ENCODE measurements at regions not wholly inside any gene's neighbourhood (a gene's known extent, or its start where the extent isn't known, plus 50 kb on each side); places are given as distances from the start of the nearest gene placed in this dataset.

DNA sequence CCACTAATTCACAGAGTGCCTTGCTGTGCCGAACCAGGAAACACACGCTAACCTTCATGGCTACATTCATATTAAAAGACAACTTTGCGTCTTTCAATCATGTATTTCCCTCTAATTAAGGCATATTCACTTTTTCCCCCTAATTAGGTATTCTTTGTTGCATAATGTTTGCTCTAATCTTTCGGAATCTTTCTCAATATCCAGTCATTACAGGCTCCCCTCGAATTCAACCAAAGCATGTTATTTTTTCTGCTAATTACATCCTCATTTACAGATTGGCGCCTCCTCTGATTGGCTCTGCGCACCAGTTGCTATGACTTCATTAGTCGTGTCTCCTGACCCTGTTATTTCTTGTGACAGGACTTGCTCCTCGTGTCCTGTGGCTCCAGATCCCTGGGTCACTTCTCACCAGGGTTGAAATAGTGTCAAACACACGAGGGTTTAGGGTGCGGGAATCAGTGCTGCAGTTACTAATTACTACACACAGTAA, 226.7 kb upstream of the TSHZ3 start:
- H3K4me1 Mint-ChIP-seq (ENCODE audit: low read depth): no peaks in the 10 kb centered on the region
- H3K4me3 Mint-ChIP-seq: no peak overlapping the region
- TF ChIP-seq, protein P1, sequence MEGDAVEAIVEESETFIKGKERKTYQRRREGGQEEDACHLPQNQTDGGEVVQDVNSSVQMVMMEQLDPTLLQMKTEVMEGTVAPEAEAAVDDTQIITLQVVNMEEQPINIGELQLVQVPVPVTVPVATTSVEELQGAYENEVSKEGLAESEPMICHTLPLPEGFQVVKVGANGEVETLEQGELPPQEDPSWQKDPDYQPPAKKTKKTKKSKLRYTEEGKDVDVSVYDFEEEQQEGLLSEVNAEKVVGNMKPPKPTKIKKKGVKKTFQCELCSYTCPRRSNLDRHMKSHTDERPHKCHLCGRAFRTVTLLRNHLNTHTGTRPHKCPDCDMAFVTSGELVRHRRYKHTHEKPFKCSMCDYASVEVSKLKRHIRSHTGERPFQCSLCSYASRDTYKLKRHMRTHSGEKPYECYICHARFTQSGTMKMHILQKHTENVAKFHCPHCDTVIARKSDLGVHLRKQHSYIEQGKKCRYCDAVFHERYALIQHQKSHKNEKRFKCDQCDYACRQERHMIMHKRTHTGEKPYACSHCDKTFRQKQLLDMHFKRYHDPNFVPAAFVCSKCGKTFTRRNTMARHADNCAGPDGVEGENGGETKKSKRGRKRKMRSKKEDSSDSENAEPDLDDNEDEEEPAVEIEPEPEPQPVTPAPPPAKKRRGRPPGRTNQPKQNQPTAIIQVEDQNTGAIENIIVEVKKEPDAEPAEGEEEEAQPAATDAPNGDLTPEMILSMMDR (IDR thresholded peaks at IDR 0.05): no peak
- H3K27me3 Mint-ChIP-seq (ENCODE audit: insufficient read depth): peaks cover 11% of the 10 kb centered on the region
- no peak for DNase-seq
- no peaks in the 10 kb centered on the region for H3K36me3 Mint-ChIP-seq (ENCODE audit: low read depth)
- H3K27ac Mint-ChIP-seq: no peak overlapping the region
- no peaks in the 10 kb centered on the region for H3K9me3 Mint-ChIP-seq

DNA sequence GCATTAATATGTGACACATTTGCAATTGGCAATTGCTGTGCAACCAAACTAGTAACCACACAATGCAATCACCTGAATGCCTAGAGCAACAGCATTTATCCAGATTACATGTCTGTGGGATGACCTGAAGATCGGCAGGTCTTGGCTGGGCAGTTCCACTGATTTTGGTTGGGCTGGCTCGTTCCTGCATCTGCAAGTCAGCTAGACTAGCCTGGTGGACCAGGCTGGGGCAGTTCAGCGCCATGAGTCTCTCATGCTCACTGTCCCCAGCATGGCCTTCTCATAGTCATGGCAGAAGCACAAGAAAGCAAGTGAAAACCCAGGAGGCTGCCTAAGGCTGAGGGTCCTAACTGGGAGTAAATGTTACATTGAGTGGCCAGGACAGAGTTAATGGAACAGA, 229.1 kb upstream of the TSHZ3 start:
- Mint-ChIP-seq H3K9me3 (peaks cover 4% of the 10 kb centered on the region; the same call in 1 of the 2 replicates), H3K36me3 (ENCODE audit: low read depth) (no peaks in the 10 kb centered on the region), H3K27me3 (ENCODE audit: insufficient read depth) (peaks cover 6% of the 10 kb centered on the region), H3K4me1 (ENCODE audit: low read depth) (no peaks in the 10 kb centered on the region), H3K27ac (no peak overlapping the region), H3K4me3 (no peak overlapping the region)
- TF ChIP-seq, protein P1 (IDR thresholded peaks at IDR 0.05): no peak
- DNase-seq: no peak

DNA sequence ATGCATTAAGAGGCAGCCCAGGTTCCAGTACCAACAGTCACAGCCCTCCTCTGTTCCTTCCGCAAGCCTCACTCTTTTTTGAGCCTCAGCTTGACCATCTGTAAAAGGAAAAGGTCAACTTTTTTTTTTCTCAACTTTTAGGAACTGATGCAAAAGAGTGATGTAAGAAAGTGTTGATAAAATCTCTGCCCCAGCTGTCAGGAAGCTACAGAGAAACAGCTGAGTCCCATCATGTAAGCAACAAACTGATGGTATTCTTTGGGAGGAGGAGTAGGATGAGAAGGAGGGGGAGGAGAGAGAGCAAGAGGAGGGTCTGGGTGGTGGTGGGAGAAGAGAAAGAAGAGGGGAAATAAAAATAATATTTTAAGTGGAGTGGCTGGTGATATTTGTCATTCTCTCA, 233.9 kb upstream of the TSHZ3 start:
- Mint-ChIP-seq H3K4me3 (no peak overlapping the region), H3K27me3 (ENCODE audit: insufficient read depth) (peaks cover 4% of the 10 kb centered on the region), H3K9me3 (peaks cover 4% of the 10 kb centered on the region; the same call in 1 of the 2 replicates), H3K27ac (no peak overlapping the region), H3K36me3 (ENCODE audit: low read depth) (no peaks in the 10 kb centered on the region), H3K4me1 (ENCODE audit: low read depth) (no peaks in the 10 kb centered on the region)
- TF ChIP-seq, protein P1 (IDR thresholded peaks at IDR 0.05): no peak
- DNase-seq: no peak

DNA sequence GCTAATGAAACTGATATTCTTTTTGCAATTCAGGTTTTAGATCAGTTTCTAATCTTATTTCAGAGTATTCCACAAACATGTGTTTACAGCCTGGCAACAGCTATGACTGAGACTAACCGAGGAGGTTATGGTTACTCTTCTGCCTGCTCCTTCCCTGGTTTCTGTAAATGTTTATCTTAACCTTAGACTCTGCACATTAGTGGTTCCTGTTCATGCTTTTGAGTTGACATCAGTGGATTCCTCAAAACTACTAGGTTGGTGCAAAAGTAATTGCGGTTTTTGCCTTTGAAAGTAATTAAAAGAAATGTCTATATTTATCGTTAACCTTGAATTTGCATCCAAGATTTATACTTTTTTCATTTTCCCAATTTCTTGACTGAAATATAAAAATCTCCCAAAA, 237.0 kb upstream of the TSHZ3 start:
- H3K4me3 Mint-ChIP-seq: no peak overlapping the region
- peak; percentile 2 for DNase-seq
- no peak overlapping the region for H3K27ac Mint-ChIP-seq
- peaks cover 4% of the 10 kb centered on the region for H3K27me3 Mint-ChIP-seq (ENCODE audit: insufficient read depth)
- H3K4me1 Mint-ChIP-seq (ENCODE audit: low read depth): no peaks in the 10 kb centered on the region
- H3K9me3 Mint-ChIP-seq: peaks cover 4% of the 10 kb centered on the region; the same call in 1 of the 2 replicates
- H3K36me3 Mint-ChIP-seq (ENCODE audit: low read depth): no peaks in the 10 kb centered on the region
- TF ChIP-seq, protein P1 (IDR thresholded peaks at IDR 0.05): no peak

DNA sequence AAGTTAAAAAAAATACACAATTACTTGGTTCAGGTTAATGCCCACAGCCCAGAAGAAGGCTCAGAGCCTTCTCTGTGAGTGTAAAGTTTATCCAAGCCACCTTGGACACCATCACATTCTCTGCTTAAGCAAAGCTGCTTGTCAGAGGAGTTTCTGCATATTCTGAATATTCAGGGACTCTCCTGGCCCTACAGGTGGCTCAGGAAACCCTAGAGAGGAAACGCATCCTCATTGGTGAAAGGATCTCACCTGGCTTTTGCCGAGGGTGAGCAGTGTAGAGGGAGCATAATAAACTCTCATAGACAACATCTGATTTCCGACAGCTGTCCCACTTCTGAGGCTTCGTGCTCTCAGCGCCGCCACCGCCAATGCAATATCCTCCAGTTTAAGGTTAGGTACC, 239.9 kb upstream of the TSHZ3 start:
- no peak for DNase-seq
- Mint-ChIP-seq H3K36me3 (ENCODE audit: low read depth) (no peaks in the 10 kb centered on the region), H3K27ac (no peak overlapping the region), H3K9me3 (no peaks in the 10 kb centered on the region; the same call in 1 of the 2 replicates), H3K27me3 (ENCODE audit: insufficient read depth) (no peaks in the 10 kb centered on the region; the same call in none of the 2 replicates), H3K4me1 (ENCODE audit: low read depth) (no peaks in the 10 kb centered on the region), H3K4me3 (no peak overlapping the region)
- TF ChIP-seq, protein P1 (IDR thresholded peaks at IDR 0.05): no peak

DNA sequence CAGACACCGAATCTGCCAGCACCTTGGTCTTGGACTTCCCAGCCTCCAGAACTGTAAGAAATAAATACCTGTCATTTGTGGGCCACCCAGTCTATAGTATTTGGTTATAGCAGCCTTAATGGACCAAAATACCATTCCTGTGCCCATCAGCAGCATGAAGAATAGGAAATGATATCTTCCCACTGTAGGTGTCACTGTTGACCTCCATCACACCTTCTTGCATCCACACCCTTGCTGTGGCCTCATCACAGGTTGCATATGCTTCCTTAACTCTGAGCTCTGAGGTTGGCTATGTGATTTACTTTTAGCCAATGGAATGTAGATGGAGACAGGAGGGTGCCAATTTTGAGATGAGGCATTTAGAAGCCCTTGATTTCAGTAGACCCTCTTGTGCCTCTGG, 242.0 kb upstream of the TSHZ3 start:
- no peak for DNase-seq
- H3K4me1 Mint-ChIP-seq (ENCODE audit: low read depth): no peaks in the 10 kb centered on the region
- no peaks in the 10 kb centered on the region; the same call in 1 of the 2 replicates for H3K9me3 Mint-ChIP-seq
- no peak overlapping the region for H3K4me3 Mint-ChIP-seq
- H3K27me3 Mint-ChIP-seq (ENCODE audit: insufficient read depth): no peaks in the 10 kb centered on the region; the same call in none of the 2 replicates
- H3K27ac Mint-ChIP-seq: no peak overlapping the region
- no peaks in the 10 kb centered on the region for H3K36me3 Mint-ChIP-seq (ENCODE audit: low read depth)
- TF ChIP-seq, protein P1 (IDR thresholded peaks at IDR 0.05): no peak

Data from HFFc6 (cell line).